ENCODE measurements at regions not wholly inside any gene's neighbourhood (a gene's known extent, or its start where the extent isn't known, plus 50 kb on each side); places are given as distances from the start of the nearest gene placed in this dataset.

DNA sequence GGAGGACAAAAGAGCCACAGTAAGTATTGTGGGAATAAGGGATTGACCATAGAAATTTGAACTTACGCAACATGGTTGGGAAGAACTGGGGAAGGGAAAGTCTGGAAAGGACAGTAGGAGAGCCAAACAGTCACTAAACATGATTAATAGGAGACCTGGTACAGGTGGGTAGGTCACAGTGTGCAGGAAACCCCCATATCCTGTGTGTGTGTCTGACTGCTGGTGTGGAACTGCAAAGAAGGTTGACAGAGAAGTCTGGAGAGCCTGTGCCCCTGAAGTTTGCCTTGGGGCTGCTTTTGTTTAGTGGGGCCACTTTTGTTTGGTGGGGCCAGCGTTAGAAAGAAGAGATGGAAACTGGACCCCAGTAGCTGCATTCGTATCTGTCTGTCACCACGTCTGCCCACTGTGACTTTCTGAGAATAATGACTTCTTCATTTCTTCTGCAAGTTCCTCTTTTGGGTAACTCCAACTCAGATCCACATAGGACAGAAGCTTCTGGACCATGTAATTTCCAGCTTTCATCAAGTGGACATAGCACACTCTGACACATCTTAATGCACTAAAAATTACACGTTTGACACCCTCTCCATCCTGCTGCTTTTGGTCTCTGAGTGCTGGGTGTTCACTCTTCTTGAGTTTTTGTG is 126.8 kb upstream of the RAG2 start:
- no peaks in the 10 kb centered on the region for H3K27me3 ChIP-seq (ENCODE audit: control insufficient read depth, insufficient read depth, low read length)
- TF ChIP-seq, protein P1, sequence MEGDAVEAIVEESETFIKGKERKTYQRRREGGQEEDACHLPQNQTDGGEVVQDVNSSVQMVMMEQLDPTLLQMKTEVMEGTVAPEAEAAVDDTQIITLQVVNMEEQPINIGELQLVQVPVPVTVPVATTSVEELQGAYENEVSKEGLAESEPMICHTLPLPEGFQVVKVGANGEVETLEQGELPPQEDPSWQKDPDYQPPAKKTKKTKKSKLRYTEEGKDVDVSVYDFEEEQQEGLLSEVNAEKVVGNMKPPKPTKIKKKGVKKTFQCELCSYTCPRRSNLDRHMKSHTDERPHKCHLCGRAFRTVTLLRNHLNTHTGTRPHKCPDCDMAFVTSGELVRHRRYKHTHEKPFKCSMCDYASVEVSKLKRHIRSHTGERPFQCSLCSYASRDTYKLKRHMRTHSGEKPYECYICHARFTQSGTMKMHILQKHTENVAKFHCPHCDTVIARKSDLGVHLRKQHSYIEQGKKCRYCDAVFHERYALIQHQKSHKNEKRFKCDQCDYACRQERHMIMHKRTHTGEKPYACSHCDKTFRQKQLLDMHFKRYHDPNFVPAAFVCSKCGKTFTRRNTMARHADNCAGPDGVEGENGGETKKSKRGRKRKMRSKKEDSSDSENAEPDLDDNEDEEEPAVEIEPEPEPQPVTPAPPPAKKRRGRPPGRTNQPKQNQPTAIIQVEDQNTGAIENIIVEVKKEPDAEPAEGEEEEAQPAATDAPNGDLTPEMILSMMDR (IDR thresholded peaks at IDR 0.05; ENCODE audit: insufficient read depth, low read length, severe bottlenecking): no peak
- FAIRE-seq: peak; percentile 7

DNA sequence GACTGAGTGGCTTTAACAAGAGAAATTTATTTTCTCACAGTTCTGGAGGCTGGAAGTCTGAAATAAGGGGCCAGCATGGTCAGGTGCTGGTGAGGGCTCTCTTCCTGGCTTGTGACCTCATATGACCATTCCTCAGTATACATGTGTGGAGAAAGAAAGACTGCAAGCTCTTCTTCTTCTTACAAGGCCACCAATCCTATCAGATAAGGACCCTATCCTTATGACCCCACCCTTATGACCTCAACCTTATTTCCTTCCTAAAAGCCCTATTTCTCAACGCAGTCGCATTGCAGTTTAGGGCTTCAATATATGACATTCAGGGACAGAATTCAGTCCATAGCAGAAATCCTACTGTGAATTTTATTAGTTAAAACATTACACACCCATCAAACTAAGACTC is 124.4 kb upstream of the RAG2 start:
- Histone ChIP-seq H3K36me3 (ENCODE audit: control insufficient read depth, insufficient read depth, low read length) (no peaks in the 10 kb centered on the region), H3K27me3 (ENCODE audit: control insufficient read depth, insufficient read depth, low read length) (no peaks in the 10 kb centered on the region), H3K4me3 (ENCODE audit: low read depth, low read length) (no peak overlapping the region)
- no peak for FAIRE-seq
- TF ChIP-seq, protein P1 (IDR thresholded peaks at IDR 0.05; ENCODE audit: insufficient read depth, low read length, severe bottlenecking): no peak
- DNase-seq (ENCODE audit: low read depth): no peak

More for the DNA sequence above, 126.8 kb upstream of the RAG2 start:
- no peak for DNase-seq (ENCODE audit: low read depth)
- Histone ChIP-seq H3K36me3 (ENCODE audit: control insufficient read depth, insufficient read depth, low read length) (no peaks in the 10 kb centered on the region), H3K4me3 (ENCODE audit: low read depth, low read length) (no peak overlapping the region)

DNA sequence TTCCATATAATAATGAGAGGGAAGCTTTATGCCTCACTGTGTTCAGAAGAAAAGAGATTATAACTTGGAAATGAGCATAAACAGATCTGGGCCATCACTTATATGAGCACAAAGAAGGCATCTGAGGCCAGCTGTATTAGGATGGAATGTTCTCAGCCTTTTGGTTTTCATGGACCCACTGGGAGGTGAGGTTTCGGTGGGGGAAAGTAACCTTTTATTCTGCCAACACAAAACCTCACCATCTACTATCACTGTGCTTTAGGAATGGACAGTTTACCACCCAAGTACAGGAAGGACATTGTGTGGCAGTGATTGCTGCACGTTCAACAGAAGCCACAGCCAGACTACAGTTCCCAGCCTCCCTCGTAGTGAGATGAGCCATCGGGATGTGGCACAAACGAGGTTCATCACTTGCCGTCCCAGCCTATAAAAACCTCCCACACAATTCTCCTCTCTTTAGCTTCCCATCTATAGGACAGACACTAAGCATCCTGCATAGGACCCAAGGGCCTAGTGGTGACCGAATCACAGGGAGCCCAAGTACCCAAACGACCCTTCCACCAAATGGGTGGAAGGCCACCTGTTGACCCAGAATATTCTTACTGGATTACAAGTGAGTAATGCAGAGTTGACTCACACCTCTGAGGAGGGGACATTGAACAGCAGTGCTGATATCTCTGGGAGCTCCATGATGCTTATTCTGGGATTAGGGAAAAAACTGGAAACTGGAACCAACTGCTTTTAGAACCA is 121.5 kb upstream of the RAG2 start:
- FAIRE-seq (no peak), DNase-seq (ENCODE audit: low read depth) (no peak)
- no peak overlapping the region for H3K4me3 ChIP-seq (ENCODE audit: low read depth, low read length)
- no peaks in the 10 kb centered on the region for H3K36me3 ChIP-seq (ENCODE audit: control insufficient read depth, insufficient read depth, low read length)
- TF ChIP-seq, protein P1 (IDR thresholded peaks at IDR 0.05; ENCODE audit: insufficient read depth, low read length, severe bottlenecking): no peak
- no peaks in the 10 kb centered on the region for H3K27me3 ChIP-seq (ENCODE audit: control insufficient read depth, insufficient read depth, low read length)

DNA sequence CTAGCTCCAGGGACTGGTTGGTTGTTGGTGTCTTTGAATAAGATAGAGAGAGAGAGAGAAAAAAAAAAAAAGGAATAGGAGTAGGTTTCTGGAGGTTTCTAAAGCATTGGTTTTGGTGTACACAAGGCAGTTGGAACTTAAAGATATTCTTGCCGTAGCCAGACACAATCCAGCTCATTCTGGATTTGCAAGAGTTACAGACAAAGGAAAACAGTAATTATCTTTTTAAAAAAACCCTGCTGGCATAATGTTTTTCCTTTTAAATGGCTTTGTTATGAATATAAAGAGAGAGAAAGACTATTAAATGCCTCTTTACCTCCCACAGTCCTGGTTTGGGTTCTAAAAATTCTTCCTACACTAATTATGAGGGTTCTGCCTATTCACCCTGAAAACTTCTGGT is 120.4 kb upstream of the RAG2 start:
- TF ChIP-seq, protein P1 (IDR thresholded peaks at IDR 0.05; ENCODE audit: insufficient read depth, low read length, severe bottlenecking): no peak

DNA sequence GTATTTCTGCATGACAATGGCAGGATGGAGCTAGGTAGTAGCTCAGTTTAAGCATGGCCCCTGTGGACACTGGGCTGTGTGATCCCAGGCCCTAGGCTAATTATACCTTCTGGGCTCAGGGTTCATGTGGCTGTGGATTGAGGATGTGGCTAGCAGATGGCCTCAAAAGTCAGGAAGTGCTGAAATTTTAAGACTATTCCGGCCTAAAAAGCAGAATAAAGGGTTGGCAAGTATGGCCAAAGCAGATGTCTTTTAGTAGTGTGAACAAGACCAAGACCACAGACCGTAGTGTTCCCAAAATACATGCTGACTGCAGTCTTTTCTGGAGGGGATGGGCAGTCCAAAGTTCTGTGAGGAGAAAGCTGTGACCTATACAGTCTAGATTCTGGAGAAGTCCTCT is 115.7 kb upstream of the RAG2 start:
- TF ChIP-seq, protein P1 (IDR thresholded peaks at IDR 0.05; ENCODE audit: insufficient read depth, low read length, severe bottlenecking): no peak
- no peaks in the 10 kb centered on the region for H3K36me3 ChIP-seq (ENCODE audit: control insufficient read depth, insufficient read depth, low read length)
- no peaks in the 10 kb centered on the region for H3K27me3 ChIP-seq (ENCODE audit: control insufficient read depth, insufficient read depth, low read length)
- H3K4me3 ChIP-seq (ENCODE audit: low read depth, low read length): no peak overlapping the region
- no peak for DNase-seq (ENCODE audit: low read depth)
- no peak for FAIRE-seq

More for the DNA sequence above, 120.4 kb upstream of the RAG2 start:
- Histone ChIP-seq H3K4me3 (ENCODE audit: low read depth, low read length) (no peak overlapping the region), H3K27me3 (ENCODE audit: control insufficient read depth, insufficient read depth, low read length) (no peaks in the 10 kb centered on the region), H3K36me3 (ENCODE audit: control insufficient read depth, insufficient read depth, low read length) (no peaks in the 10 kb centered on the region)
- FAIRE-seq (no peak), DNase-seq (ENCODE audit: low read depth) (no peak)

Data from bronchial epithelial cell (primary cell).